GM12878 (cell line): ENCODE measurements at regions not wholly inside any gene's neighbourhood (a gene's known extent, or its start where the extent isn't known, plus 50 kb on each side); places are given as distances from the start of the nearest gene placed in this dataset.

Source experiments
- ATAC-seq: fragments of 200-7000 bp; cut with Tn5 transposase; 3 replicates; pipeline ENCODE4 v1.9.1; 2020; ENCODE audit warnings: mild to moderate bottlenecking, moderate library complexity
- BruUV-seq: library from RNA; stranded (reverse); fragments of 400-500 nt; replicated peaks from 2 replicates; lab custom pipeline; 2021; lab: Mats Ljungman, UMichigan
- CTCF ChIA-PET: fragments of 300-600 bp; sonication (Branson Sonifier 250); formaldehyde crosslinking; extraction: SDS; loops from one replicate; lab custom pipeline; 2021; ENCODE audit warnings: inconsistent platforms; lab: Yijun Ruan, JAX
- POLR2A ChIA-PET: fragments of 350-600 bp; formaldehyde crosslinking; extraction: SDS; loops from one replicate; lab custom pipeline; 2021; ENCODE audit warnings: inconsistent platforms; lab: Charles Lee
- RAD21 ChIA-PET: fragments of 300-600 bp; sonication (Branson Sonifier 250); formaldehyde crosslinking; loops from one replicate; lab custom pipeline; 2023; ENCODE audit warnings: antibody characterized with exemption; ENCODE audit not compliant: unreplicated experiment; lab: Charles Lee
- SMC1A ChIA-PET: fragments of 300-600 bp; sonication (Branson Sonifier 250); formaldehyde crosslinking; loops from one replicate; lab custom pipeline; 2023; ENCODE audit not compliant: unreplicated experiment, uncharacterized antibody; lab: Charles Lee
- DNase-seq: peaks from one replicate; pipeline ENCODE4 v3.0.0-alpha.2; 2011; ENCODE audit warnings: low read depth, low spot score
- FAIRE-seq: peaks from 3 replicates; lab custom pipeline; 2011; peaks lifted over from hg19 to GRCh38; lab: Jason Lieb, UNC
- H2AFZ ChIP-seq: 2 replicates; pipeline ENCODE4 v1.6.0; 2011; ENCODE audit warnings: low read depth, low read length, control low read depth; ENCODE audit not compliant: control insufficient read depth
- H3K27ac ChIP-seq: 2 replicates; pipeline ENCODE4 v1.5.1; 2011; ENCODE audit warnings: control low read depth; ENCODE audit not compliant: control insufficient read depth, insufficient read depth
- H3K27me3 ChIP-seq, 2 experiments: replicated peaks in 1 of 2; 2 replicates each; pipeline versions ENCODE4 v1.6.0 to v1.6.1; 2011; ENCODE audit warnings: low read length in 1 of 2; ENCODE audit not compliant: control insufficient read depth in 2 of 2, insufficient read depth in 2 of 2
- H3K36me3 ChIP-seq, 2 experiments: 2 replicates each; pipeline ENCODE4 v1.5.1; 2011; ENCODE audit warnings: low read length in 1 of 2; ENCODE audit not compliant: control insufficient read depth in 2 of 2, insufficient read depth in 2 of 2
- H3K4me1 ChIP-seq: 2 replicates; pipeline ENCODE4 v1.6.1; 2011; ENCODE audit warnings: mild to moderate bottlenecking, low read length, moderate library complexity, mixed read lengths; ENCODE audit not compliant: control insufficient read depth, insufficient read depth
- H3K4me2 ChIP-seq: 2 replicates; pipeline ENCODE4 v1.6.0; 2011; ENCODE audit warnings: control low read depth; ENCODE audit not compliant: control insufficient read depth, insufficient read depth
- H3K4me3 ChIP-seq: fragments of 200-600 bp; sonication (generic); 2 replicates; pipeline ENCODE4 v1.5.1; 2016
- H3K79me2 ChIP-seq: 2 replicates; pipeline ENCODE4 v1.6.0; 2011; ENCODE audit warnings: low read length; ENCODE audit not compliant: control insufficient read depth, insufficient read depth
- H3K9ac ChIP-seq: 2 replicates; pipeline ENCODE4 v1.8.0; 2011; ENCODE audit warnings: low read length, control low read depth, mixed read lengths; ENCODE audit not compliant: control insufficient read depth, insufficient read depth
- H3K9me3 ChIP-seq: replicated peaks from 3 replicates; pipeline ENCODE4 v1.5.1; 2011; ENCODE audit warnings: mild to moderate bottlenecking, low read length; ENCODE audit not compliant: control insufficient read depth, insufficient read depth
- H4K20me1 ChIP-seq: 2 replicates; pipeline ENCODE4 v1.6.0; 2011; ENCODE audit not compliant: control insufficient read depth, insufficient read depth
- ASH2L ChIP-seq: fragments of 300-600, 200-600 bp; sonication (generic); IDR thresholded peaks from 2 replicates; pipeline ENCODE4 v1.6.1; 2017; ENCODE audit warnings: low read depth, mild to moderate bottlenecking, borderline replicate concordance
- CEBPZ ChIP-seq: fragments of 150-350 bp; IDR thresholded peaks from 2 replicates; pipeline ENCODE4 v1.6.1; 2016; ENCODE audit warnings: low read depth, low read length
- HSF1 ChIP-seq: fragments of 150-350 bp; IDR thresholded peaks from 2 replicates; pipeline ENCODE4 v1.6.1; 2014; ENCODE audit warnings: mild to moderate bottlenecking, low read depth, low read length
- JUND ChIP-seq: IDR thresholded peaks from 2 replicates; pipeline ENCODE4 v1.6.1; 2012; ENCODE audit warnings: low read depth, mild to moderate bottlenecking, low read length, improper control_type of control experiment, moderate library complexity
- KDM1A ChIP-seq: fragments of 200-600 bp; sonication (generic); IDR thresholded peaks from 2 replicates; pipeline ENCODE4 v1.6.1; 2016; ENCODE audit warnings: borderline replicate concordance
- KLF5 ChIP-seq: fragments of 450-650 bp; IDR thresholded peaks from 2 replicates; pipeline ENCODE4 v1.6.1; 2014; ENCODE audit warnings: mild to moderate bottlenecking; ENCODE audit not compliant: partially characterized antibody
- NFYA ChIP-seq: IDR thresholded peaks from 2 replicates; pipeline ENCODE4 v1.6.1; 2011; ENCODE audit warnings: low read depth, mild to moderate bottlenecking, low read length, improper control_type of control experiment, borderline replicate concordance
- PAX8 ChIP-seq: fragments of 450-650 bp; IDR thresholded peaks from 2 replicates; pipeline ENCODE4 v1.6.1; 2017; ENCODE audit warnings: mild to moderate bottlenecking, moderate library complexity
- ZBTB40 ChIP-seq: fragments of 450-650 bp; IDR thresholded peaks from 2 replicates; pipeline ENCODE4 v1.6.1; 2016; ENCODE audit warnings: mild to moderate bottlenecking, moderate library complexity, borderline replicate concordance
- ZNF592 ChIP-seq: fragments of 450-650 bp; IDR thresholded peaks from 2 replicates; pipeline ENCODE4 v1.6.1; 2017; ENCODE audit warnings: mild to moderate bottlenecking, moderate library complexity
- WGBS: methylation state at CpG from one replicate; pipeline ENCODE4 v1.1.6; 2016; ENCODE audit warnings: low lambda C conversion rate; ENCODE audit not compliant: insufficient replicate concordance, insufficient coverage; ENCODE audit errors: missing lambda C conversion rate; 5-methylcytosine and 5-hydroxymethylcytosine counted together
- in situ Hi-C: fragments of 300-500 bp; cut with MboI; formaldehyde crosslinking; loops from 9 replicates; pipeline ENCODE4 v1.14.3; 2018; ENCODE audit warnings: mixed read lengths
- intact Hi-C: fragments of 100-400 bp; cut with micrococcal nuclease; formaldehyde crosslinking; loops from one replicate; pipeline ENCODE4 v1.14.2; 2022; ENCODE audit not compliant: unreplicated experiment

- no peaks in the 10 kb centered on the region for H4K20me1 ChIP-seq
- intact Hi-C loops = no loop called here
- DNase-seq (no peak), ATAC-seq (no peak), FAIRE-seq (no peak)
- H3K9me3 ChIP-seq = no peaks in the 10 kb centered on the region
- no peaks in the 10 kb centered on the region for H3K27me3 ChIP-seq
- no peaks in the 10 kb centered on the region for H3K79me2 ChIP-seq
- ChIA-PET RAD21 (no interaction called here), POLR2A (no interaction called here), CTCF (no interaction called here), SMC1A (no interaction called here)
- in situ Hi-C loops = no loop called here
- BruUV-seq = no TSS peak
- H3K27ac ChIP-seq = no peak overlapping the region
- WGBS = 39% methylated on average over 4 of the region's 4 CpGs
- no peak overlapping the region for H3K9ac ChIP-seq
- no peak overlapping the region for H2AFZ ChIP-seq
- no peak overlapping the region for H3K4me3 ChIP-seq
- no peaks in the 10 kb centered on the region for H3K4me1 ChIP-seq
- H3K36me3 ChIP-seq = no peaks in the 10 kb centered on the region
- no peak overlapping the region for H3K4me2 ChIP-seq
- no peak for TF ChIP-seq HSF1
- TF ChIP-seq KDM1A = no peak
- TF ChIP-seq KLF5 = no peak
- no peak for TF ChIP-seq ZBTB40
- no peak for TF ChIP-seq ASH2L
- no peak for TF ChIP-seq NFYA
- TF ChIP-seq CEBPZ = no peak
- TF ChIP-seq ZNF592 = no peak
- TF ChIP-seq JUND = no peak
- no peak for TF ChIP-seq PAX8
Observed at GRCh38 chr11:33455867-33456463, 198.8 kb downstream of the HIPK3 start.
